Keratinocyte (primary cell): ENCODE measurements at regions not wholly inside any gene's neighbourhood (a gene's known extent, or its start where the extent isn't known, plus 50 kb on each side); places are given as distances from the start of the nearest gene placed in this dataset.

ENCODE experiments used
- DNase-seq: peaks from one replicate; pipeline ENCODE4 v3.0.0-alpha.2; 2011; ENCODE audit warnings: low read depth, missing footprints, low spot score
- FAIRE-seq: peaks from 2 replicates; lab custom pipeline; 2011; peaks lifted over from hg19 to GRCh38; lab: Jason Lieb, UNC
- H2AFZ ChIP-seq: 2 replicates; pipeline ENCODE4 v1.6.0; 2012; ENCODE audit warnings: low read length, control low read depth, inconsistent platforms; ENCODE audit not compliant: control insufficient read depth
- H3K27ac ChIP-seq: 2 replicates; pipeline ENCODE4 v1.5.1; 2011; ENCODE audit warnings: low read length; ENCODE audit not compliant: control insufficient read depth, insufficient read depth
- H3K27me3 ChIP-seq: 3 replicates; pipeline ENCODE4 v1.6.0; 2011; ENCODE audit warnings: low read length; ENCODE audit not compliant: control insufficient read depth, insufficient read depth; ENCODE audit errors: extremely low read depth
- H3K36me3 ChIP-seq, 2 experiments: 2 replicates in 1 of 2; 3 replicates in 1 of 2; pipeline ENCODE4 v1.5.1; 2011; ENCODE audit warnings: low read length in 2 of 2, mild to moderate bottlenecking in 1 of 2; ENCODE audit not compliant: control insufficient read depth in 2 of 2, insufficient read depth in 2 of 2; ENCODE audit errors: extremely low read depth in 1 of 2
- H3K4me1 ChIP-seq: 3 replicates; pipeline ENCODE4 v1.5.1; 2011; ENCODE audit warnings: low read length; ENCODE audit not compliant: control insufficient read depth, insufficient read depth; ENCODE audit errors: extremely low read depth
- H3K4me2 ChIP-seq: 3 replicates; pipeline ENCODE4 v1.6.0; 2011; ENCODE audit warnings: low read depth, low read length; ENCODE audit not compliant: control insufficient read depth, insufficient read depth; ENCODE audit errors: extremely low read depth
- H3K4me3 ChIP-seq, 3 experiments: fragments of 200-600 bp in 1 of 3; sonication (generic) in 1 of 3; 2 replicates in 2 of 3; 3 replicates in 1 of 3; pipeline ENCODE4 v1.5.1; 2011 to 2016; ENCODE audit warnings: low read length in 3 of 3, mild to moderate bottlenecking in 3 of 3, control low read depth in 2 of 3, inconsistent platforms in 1 of 3, low read depth in 1 of 3, mixed read lengths in 1 of 3, mixed run types in 1 of 3, moderate library complexity in 1 of 3; ENCODE audit not compliant: control insufficient read depth in 2 of 3, insufficient read depth in 2 of 3; ENCODE audit errors: extremely low read depth in 1 of 3
- H3K79me2 ChIP-seq: 2 replicates; pipeline ENCODE4 v1.6.0; 2012; ENCODE audit warnings: low read length; ENCODE audit not compliant: control insufficient read depth, insufficient read depth
- H3K9ac ChIP-seq: 3 replicates; pipeline ENCODE4 v1.6.0; 2011; ENCODE audit warnings: low read length; ENCODE audit not compliant: control insufficient read depth, insufficient read depth; ENCODE audit errors: extremely low read depth
- H3K9me1 ChIP-seq: 3 replicates; pipeline ENCODE4 v1.6.0; 2011; ENCODE audit warnings: low read length; ENCODE audit not compliant: control insufficient read depth, insufficient read depth; ENCODE audit errors: extremely low read depth
- H3K9me3 ChIP-seq: 2 replicates; pipeline ENCODE4 v1.5.1; 2012; ENCODE audit warnings: low read depth, low read length; ENCODE audit not compliant: control insufficient read depth
- H4K20me1 ChIP-seq: 3 replicates; pipeline ENCODE4 v1.6.0; 2011; ENCODE audit warnings: low read length; ENCODE audit not compliant: control insufficient read depth, insufficient read depth; ENCODE audit errors: extremely low read depth
- EZH2 ChIP-seq: IDR thresholded peaks from one replicate; pipeline ENCODE4 v1.6.1; 2012; ENCODE audit warnings: inconsistent platforms, mild to moderate bottlenecking, low read length, moderate library complexity
- dilution Hi-C: fragments of 300-500 bp; cut with MboI; formaldehyde crosslinking; loops from one replicate; pipeline ENCODE4 v1.7.0; 2020; ENCODE audit warnings: low sequenced_read_pairs; ENCODE audit not compliant: extremely low pct_ligation_motif_present
- TF ChIP-seq, protein P1 (sequence below), 3 experiments: IDR thresholded peaks in 1 of 3; conservative IDR thresholded peaks in 1 of 3; optimal IDR thresholded peaks in 1 of 3; 2 replicates in 2 of 3; 3 replicates in 1 of 3; pipeline versions ENCODE3 to v1.5.1; 2011; ENCODE audit warnings: low read length in 3 of 3, mild to moderate bottlenecking in 3 of 3, moderate library complexity in 2 of 3, control low read depth in 1 of 3, inconsistent platforms in 1 of 3; ENCODE audit not compliant: insufficient read depth in 2 of 3; ENCODE audit errors: extremely low read depth in 1 of 3

DNA sequence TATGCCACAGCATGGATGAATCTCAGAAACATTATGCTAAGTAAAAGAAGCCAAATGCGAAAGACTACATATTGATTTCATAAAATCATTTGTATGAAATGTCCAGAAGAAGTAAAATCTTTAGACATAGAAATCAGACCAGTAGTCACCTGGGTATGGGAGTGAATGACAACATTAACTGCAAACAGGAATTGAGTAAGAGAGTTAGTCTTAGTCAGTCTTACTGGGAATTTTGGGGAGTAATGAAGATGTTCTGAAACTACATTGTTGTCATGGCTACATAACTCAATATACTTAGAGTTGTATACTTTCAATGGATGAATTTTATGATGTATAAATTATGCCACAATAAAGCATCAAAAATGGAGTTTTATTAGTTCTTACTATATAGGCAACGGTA, 107.8 kb upstream of the CHORDC1 start:
- dilution Hi-C loops = no loop called here
- no peaks in the 10 kb centered on the region for H3K27me3 ChIP-seq
- H3K9me1 ChIP-seq = no peaks in the 10 kb centered on the region
- H4K20me1 ChIP-seq = no peaks in the 10 kb centered on the region
- H3K9me3 ChIP-seq = no peaks in the 10 kb centered on the region
- H2AFZ ChIP-seq = no peak overlapping the region
- no peak overlapping the region for H3K4me2 ChIP-seq
- no peaks in the 10 kb centered on the region for H3K36me3 ChIP-seq
- no peaks in the 10 kb centered on the region for H3K79me2 ChIP-seq
- FAIRE-seq (no peak), DNase-seq (no peak)
- TF ChIP-seq, protein P1, sequence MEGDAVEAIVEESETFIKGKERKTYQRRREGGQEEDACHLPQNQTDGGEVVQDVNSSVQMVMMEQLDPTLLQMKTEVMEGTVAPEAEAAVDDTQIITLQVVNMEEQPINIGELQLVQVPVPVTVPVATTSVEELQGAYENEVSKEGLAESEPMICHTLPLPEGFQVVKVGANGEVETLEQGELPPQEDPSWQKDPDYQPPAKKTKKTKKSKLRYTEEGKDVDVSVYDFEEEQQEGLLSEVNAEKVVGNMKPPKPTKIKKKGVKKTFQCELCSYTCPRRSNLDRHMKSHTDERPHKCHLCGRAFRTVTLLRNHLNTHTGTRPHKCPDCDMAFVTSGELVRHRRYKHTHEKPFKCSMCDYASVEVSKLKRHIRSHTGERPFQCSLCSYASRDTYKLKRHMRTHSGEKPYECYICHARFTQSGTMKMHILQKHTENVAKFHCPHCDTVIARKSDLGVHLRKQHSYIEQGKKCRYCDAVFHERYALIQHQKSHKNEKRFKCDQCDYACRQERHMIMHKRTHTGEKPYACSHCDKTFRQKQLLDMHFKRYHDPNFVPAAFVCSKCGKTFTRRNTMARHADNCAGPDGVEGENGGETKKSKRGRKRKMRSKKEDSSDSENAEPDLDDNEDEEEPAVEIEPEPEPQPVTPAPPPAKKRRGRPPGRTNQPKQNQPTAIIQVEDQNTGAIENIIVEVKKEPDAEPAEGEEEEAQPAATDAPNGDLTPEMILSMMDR (optimal IDR thresholded peaks at IDR 0.05 in 1 of 3, IDR thresholded peaks at IDR 0.05 in 1 of 3, conservative IDR thresholded peaks at IDR 0.05 in 1 of 3; ENCODE audit: extremely low read depth in 1 of 3, insufficient read depth in 2 of 3, low read length in 3 of 3) = no peak
- no peak for TF ChIP-seq EZH2
- no peaks in the 10 kb centered on the region for H3K4me1 ChIP-seq
- no peak overlapping the region for H3K9ac ChIP-seq
- no peak overlapping the region for H3K4me3 ChIP-seq
- no peak overlapping the region for H3K27ac ChIP-seq

DNA sequence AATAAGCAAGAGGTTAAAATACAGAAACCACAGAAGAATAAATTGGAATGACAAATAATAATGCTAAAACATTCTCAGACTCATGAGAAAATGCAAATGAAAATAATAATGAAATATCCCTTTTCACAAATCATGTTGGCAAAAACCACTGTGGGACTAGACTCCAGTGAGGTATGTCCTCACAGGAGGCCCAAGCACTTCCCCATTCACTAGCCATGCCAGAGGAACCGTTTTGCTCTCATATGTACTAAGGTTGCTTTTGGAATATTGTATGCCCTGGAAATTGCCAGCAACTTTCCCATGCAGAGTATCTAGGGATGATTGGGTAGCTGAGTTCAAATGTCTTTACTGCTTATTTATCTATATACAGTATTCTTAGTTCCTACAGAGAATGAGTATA, 106.2 kb upstream of the CHORDC1 start:
- FAIRE-seq (no peak), DNase-seq (no peak)
- Histone ChIP-seq H3K27ac (no peak overlapping the region), H3K4me1 (no peaks in the 10 kb centered on the region), H4K20me1 (no peaks in the 10 kb centered on the region), H3K4me3 (no peak overlapping the region), H3K27me3 (no peaks in the 10 kb centered on the region), H2AFZ (no peak overlapping the region), H3K79me2 (no peaks in the 10 kb centered on the region), H3K9me1 (no peaks in the 10 kb centered on the region), H3K4me2 (no peak overlapping the region), H3K36me3 (no peaks in the 10 kb centered on the region), H3K9ac (no peak overlapping the region), H3K9me3 (no peaks in the 10 kb centered on the region)
- dilution Hi-C loops = no loop called here
- no peak for TF ChIP-seq EZH2
- TF ChIP-seq, protein P1 (optimal IDR thresholded peaks at IDR 0.05 in 1 of 3, IDR thresholded peaks at IDR 0.05 in 1 of 3, conservative IDR thresholded peaks at IDR 0.05 in 1 of 3; ENCODE audit: extremely low read depth in 1 of 3, insufficient read depth in 2 of 3, low read length in 3 of 3) = no peak
